HG02973 (cell line): ENCODE measurements at regions not wholly inside any gene's neighbourhood (a gene's known extent, or its start where the extent isn't known, plus 50 kb on each side); places are given as distances from the start of the nearest gene placed in this dataset.

Source experiments
- ATAC-seq: cut with Tn5 transposase; IDR thresholded peaks from one replicate; pipeline ENCODE4 v1.9.1; 2021; ENCODE audit warnings: moderate library complexity; ENCODE audit not compliant: unreplicated experiment

DNA sequence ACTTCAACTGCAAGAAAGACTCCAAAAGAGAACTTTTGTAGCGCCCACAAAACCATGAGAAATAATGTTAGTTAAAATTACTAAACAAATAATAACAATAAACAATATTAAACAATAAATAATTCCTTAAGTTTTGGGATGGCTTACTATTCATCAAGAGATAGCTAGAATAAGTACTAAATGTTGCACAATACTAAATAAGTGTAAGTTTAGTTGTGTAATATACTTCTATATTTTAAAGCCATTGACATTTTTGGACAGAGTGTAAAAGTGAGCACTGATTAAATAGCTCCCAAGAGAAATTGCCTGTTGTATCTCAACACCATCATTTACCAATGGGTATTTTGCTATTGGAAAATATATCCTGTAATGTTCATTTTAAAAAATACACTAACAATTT lies 166.7 kb downstream of the ALG10 start:
- no peak for ATAC-seq

DNA sequence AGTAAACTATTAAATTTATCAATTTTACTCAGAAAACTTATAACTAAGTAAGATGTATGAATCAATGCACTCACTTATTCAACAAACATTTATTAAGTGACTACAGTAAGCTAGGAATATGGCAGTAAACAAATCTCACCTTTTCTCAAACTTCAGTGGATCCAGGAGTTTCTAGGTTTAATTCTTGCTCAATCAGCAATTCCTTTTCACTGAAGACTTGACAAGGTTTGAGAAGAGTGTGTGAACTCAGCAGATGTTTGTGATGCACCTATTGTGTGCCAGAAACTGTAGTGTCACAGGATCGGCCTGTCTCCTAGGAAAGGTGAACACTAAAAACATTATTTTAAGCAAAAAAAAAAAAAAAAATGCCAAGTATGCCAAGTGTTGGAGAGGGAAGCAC lies 167.8 kb downstream of the ALG10 start:
- no peak for ATAC-seq

DNA sequence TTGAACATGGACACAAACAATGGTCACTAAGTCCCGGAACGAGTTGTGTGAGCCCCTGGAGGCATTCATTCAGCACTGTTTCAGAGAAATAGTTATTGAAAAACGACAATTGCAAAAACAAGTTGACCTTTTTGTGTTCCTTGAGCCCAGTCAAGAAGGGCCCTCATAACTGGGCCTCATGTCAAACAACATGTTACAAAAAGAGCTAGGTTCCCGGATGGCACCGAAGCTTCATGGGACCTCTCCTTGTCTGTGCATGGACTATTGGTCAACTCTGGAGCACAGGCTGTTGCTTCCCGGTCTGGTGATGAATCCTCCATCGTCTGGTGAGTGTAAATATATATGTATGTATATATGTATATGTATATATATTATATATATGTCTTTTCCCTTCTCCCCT lies 176.6 kb downstream of the ALG10 start:
- no peak for ATAC-seq

DNA sequence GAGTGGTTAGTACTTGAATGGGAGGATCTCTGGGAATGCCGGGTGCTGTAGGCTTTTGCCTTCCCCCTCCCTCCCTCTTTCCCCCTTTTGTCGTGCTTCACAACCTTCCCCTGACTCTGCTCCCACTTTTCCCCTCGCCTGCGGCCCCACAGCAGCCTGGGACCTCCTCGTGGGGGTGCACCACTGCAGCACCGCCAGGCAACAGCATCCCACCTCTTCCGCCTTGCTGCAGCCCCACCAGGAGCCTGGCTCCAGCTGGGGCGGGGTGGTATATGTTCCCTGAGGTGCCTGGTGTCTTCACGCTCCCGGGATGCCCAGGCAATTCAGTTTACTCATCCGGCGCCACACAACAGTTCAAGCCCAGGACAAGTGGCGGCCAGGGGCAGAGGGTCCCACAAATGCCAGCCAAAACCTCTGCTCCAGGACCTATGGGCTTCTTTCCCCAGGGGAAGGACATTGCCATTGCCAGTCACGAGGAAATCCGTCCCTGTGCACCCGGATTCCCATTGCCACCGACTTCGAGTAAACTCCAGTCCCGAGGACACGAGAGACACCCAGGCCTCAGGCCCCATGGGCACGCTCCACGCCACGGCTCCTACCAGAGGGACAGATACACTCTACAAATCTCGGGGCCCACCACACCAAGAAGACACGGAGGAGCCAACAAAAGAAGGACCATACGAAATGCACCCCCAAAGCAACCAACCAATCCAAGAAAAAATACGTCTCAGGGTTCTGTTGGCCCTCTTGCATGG lies 181.7 kb downstream of the ALG10 start:
- no peak for ATAC-seq

DNA sequence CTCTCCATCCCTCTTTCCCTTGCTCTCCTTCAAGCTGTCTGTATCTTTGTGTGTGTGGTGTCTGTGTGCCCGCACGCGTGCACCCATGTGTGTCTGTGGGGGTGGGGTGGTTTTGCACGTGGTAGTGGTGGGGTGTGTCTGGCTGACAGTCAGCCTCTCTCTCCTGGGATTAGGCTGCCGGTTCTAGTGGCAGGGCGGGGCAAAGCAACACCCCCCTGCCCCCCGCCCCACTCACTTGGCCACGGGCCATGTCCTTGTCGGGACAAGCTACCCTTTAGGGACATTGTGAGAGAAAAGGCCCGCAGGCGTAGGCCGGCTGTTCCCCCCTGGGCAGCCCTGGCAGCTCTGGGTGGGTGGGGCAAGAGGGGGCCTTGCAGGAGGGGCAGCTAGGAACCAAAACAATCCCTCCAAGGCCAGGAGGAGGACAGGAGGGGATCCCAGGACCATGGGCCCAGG lies 182.6 kb downstream of the ALG10 start:
- no peak for ATAC-seq

DNA sequence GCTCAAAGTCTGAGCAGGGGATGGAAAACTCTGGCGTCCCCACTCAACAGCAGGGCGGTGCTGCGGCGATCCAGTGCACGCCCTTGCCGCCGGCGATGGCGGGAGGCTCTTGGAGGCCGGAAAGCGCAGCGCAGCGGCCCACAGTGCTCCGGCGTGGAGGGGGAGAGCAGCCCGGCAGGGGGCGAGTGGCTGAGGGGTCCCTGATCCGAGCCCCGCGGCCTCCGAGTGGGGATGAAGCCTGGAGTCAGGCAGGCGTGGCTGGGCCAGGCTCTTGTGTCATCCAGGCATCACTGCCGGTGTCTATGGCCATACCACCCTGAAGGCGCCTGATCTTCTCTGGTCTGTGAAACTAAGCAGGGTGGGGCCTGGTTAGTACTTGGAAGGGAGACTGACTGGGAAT lies 183.1 kb downstream of the ALG10 start:
- no peak for ATAC-seq

DNA sequence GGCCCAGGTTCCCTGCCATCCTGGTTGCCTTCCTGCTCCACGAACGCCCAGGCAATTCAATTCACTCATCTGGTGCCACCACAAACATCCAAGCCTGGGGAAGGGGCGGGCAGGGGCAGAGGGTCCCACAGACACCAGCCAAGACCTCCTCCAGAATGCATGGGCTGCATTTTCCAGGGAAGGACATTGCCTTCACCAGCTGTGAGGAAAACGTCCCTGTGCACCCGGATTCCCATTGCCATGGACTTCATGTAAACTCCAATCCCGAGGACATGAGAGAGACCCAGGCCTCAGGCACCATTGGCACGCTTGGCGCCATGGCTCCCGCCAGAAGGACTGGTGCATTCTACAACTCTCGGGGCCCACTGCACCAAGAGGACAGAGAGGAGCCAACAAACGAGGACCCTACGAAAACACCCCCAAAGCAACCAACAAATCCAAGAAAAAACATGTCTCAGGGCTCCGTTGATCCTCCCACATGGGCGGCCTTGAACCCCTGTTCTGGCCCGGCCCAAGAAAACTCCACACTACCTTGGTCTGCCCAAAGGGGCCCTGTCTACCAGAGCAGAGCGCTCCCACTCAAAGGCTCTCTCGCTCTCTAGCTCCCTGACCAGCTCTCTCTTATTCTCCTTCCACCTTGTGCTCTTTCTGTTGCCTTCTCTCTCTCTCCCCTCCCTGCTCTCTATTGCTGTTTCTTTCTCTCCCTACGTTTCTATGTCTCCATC lies 183.9 kb downstream of the ALG10 start:
- no peak for ATAC-seq

DNA sequence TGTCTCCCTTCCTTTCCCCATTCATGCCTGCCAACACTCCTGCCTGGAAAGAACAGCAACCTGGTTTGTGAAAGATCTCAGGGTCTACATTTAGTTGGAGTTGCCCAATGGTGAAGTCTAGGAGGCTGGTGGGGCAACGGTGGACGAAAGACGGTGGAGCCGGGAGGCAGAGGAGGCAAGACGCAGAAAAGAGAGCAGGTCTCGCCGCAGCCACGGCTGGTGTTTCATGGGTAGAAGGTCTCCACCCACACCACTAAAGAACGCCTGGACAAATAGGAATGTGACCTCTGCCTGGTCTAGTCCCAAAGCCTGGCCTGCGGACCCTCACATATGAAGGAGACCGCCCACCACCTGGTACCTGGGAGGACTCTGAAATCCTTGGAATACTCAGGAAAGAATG lies 185.6 kb downstream of the ALG10 start:
- ATAC-seq: no peak

DNA sequence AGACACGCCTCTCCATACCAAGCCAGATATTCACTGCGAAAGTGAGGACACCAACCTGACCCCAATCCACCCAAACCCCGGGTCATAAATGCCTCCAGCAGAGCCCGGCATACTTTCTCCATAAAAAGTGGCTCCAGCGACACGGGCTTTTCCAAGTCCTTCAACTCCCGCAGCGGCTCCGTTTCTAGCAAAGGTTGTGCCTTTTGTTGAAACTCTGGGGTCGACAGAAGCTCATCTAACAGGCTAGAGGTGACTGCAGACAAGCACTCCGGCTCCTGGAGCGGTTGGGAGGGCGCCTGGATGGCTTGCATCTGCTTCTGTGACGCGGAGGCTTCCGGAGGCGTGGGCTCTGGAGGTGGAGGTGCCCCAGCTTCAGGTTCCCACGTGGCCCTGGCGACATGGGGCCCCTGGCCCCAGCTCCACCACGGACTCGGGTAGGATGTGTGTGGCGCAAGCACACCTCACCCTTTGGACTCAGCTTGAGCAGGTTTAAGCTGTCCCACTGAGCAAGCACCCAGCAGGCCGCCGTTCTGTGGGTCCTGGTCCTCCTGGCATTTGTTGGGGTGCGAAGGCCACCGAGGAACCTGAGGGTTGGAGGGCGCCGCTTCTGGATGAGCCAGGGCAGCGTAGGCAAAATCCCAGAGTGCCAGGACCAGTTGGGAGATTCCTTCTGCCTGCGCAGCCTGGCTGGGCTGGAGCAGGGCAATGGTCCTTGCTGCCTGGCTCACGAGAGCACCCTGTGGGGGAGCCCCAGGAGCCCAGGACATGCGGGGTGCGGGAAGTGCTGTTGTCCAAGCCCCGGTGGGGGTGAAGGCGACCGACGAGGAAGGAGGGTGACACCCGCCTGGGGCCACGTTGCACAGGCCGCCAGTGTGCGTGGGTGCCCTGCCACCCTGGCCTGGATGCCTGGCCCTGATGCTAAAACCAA lies 186.3 kb downstream of the ALG10 start:
- ATAC-seq: no peak

DNA sequence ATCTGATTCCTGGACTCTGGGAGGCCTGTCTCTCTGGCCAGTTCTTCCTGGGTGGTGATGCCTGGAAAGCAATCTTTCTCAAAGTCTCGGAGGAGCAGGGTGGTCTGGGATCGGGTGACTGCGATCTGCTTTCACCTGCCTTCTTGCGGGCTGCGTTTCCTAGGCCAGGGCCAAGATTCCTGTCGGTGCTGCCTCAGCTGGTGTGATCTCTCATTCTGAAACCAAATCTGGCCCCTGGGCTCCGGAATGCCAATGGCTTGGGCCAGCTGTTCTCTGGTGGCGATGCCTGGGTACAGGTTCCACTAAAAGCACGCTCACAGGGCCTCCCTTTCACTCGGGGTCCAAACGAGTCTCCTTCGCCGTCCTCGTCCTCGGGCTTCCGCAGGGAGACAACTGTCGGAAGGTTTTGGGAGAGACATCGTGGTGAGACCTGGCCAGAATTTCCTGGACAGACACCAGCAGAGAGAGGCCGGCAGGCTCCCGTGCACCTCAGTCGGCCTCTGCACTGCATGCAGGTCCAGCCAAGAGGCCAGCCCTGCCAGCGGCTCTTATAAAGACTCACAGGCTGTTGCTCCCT lies 187.1 kb downstream of the ALG10 start:
- ATAC-seq: no peak

DNA sequence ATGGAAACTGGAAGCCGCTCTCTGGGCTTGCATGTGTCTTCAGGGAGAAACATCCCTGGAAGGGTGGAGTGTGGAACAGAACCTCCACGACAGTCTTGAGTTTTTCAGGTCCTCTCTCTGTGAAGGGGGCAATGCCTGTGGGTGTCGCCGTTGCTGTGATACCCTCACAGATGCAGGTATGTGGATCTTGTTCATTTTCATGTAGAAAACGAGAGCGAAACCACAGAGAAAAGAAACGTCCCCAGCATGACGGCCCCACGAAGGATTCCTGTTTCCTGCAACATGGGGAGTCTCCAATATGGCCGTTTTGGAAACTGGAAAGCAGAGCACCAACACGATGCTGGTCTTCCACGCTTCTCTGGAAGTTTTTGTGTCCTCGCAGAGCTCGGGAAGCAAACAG lies 187.9 kb downstream of the ALG10 start:
- no peak for ATAC-seq

DNA sequence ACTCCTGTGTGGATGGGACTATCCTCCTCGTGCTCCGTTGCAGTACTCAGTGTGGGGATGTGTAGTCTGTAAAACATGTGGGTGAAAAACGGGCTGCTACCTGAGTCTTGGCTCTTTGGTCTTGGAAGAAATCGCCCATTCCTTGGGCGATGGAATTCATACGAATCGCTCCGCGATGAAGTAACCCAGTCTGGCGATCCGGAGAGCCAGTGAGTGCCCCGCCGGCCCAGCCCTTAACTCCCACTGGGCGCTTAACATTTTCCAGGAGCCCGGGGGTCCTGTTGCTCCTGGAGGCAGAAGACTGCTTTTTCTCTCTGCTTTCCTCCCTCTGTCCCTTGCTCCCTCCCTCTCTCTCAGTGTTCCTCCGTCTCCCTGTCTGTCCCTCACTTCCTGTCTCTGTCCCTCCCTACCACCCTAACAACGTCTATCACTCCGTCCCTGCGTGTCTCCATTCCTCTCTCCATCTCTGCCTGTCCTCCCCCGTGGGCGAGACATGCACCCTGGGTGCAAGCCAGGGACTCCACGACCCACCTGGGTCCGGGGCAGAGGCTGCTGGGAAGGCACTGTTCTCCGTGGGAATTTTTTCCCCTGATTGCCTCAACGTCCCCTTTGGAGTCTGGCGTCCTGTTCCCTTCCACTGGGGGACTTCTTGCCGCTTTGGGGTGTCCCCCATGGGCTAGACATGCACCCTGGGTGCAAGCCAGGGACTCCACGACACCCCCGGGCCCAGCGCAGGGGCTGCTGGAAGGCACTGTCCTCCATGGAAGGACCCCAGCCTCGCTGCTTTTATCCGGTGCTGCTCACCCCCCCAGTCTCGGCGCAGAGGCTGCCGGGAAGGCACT lies 188.6 kb downstream of the ALG10 start:
- ATAC-seq: no peak

DNA sequence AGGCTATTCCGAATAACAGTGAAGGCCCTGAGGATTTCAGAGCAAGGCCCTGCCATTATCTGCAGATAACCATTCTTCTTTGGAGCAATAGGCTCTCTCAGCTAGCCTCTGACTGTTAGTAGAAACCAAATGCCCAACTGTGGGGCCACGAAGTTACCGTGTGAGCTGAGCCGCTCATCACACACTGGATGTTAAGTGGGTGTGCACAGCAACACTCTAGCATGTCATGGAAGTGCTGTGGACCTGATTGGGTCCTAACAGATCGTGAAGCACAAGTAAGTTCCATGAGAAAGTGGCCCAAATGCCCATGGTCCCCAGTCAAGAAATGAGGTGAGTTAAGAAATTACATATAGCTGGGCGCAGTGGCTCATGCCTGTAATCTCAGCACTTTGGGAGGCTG lies 190.4 kb downstream of the ALG10 start:
- no peak for ATAC-seq

DNA sequence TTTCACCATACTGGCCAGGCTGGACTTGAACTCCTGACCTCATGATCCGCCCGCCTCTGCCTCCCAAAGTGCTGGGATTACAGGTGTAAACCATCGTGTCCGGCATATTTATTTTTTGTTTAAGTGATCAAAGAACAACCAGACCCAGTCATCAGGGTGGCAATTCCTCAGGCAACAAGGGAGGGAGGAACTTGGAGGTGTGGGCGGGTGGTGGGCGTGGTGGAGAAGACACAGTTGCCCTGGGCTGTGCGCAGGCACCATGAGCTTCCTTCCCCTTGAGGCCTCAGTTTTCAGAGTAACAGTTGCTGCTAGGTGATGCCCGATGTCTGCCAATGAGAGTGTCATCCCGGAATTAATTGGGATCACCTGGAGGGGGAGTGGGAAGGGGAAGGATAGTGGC lies 191.7 kb downstream of the ALG10 start:
- no peak for ATAC-seq

DNA sequence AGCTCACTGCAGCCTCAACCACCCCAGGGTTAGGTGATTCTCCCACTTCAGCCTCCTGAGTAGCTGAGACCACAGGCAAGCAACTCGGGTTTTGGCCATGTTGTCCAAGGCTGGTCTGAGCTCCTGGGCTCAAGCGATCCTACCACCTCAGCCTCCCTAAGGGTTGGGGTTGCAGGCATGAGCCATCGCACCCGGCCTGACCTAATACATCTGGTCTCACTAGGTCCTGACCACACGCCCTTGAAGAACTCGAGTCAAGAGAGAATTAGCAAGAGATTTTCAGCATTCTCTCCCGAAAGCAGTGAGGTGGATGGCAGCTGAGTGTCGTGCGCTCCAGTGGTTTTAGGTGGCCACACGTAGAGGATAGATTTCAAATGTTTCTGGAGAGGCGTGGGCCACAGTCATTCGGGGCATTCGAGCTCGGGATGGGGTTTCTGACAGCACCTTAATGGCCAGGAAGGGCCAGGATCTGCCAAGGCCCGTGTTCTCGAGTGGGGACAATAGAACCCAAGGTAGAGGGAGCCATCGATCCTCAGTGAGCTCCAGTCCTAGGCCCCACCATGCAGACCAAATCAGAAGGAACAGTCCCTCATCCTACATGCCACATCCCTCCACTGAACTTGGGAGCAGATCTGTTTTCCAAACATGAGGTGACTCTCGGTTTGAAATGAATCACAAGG lies 193.1 kb downstream of the ALG10 start:
- no peak for ATAC-seq

DNA sequence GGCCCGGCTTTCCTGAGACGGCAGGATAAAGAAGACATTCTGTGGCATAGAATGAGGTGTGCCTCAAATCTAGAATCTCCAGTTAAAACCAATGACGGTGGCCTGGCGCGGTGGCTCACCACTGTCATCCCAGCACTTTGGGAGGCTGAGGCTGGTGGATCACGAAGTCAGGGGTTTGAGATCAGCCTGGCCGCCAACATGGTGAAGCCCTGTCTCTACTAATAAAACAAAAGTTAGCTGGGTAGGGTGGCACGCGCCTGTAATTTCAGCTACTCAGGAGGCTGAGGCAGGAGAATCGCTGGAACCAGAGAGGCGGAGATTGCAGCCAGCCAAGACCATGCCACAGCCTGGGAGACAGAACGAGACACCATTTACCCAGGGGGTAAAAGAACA lies 193.6 kb downstream of the ALG10 start:
- ATAC-seq: no peak

DNA sequence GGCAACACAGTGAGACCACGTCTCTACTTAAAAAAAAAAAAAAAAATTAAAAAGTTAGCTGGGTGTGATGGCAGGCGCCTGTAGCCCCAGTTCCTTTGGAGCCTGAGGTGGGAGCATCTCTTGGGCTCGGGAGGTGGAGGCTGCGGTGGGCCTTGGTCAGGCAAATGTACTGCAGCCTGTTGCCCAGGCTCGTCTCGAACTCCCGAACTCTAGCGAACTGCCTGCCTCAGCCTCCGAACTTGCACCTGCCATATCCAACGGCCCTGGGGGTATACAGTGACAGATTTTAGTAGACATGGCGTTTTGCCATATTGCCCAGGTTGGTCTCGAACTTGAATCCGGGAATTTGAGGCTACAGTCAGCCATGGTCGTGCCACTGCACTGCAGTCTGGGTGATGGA lies 195.4 kb downstream of the ALG10 start:
- no peak for ATAC-seq

DNA sequence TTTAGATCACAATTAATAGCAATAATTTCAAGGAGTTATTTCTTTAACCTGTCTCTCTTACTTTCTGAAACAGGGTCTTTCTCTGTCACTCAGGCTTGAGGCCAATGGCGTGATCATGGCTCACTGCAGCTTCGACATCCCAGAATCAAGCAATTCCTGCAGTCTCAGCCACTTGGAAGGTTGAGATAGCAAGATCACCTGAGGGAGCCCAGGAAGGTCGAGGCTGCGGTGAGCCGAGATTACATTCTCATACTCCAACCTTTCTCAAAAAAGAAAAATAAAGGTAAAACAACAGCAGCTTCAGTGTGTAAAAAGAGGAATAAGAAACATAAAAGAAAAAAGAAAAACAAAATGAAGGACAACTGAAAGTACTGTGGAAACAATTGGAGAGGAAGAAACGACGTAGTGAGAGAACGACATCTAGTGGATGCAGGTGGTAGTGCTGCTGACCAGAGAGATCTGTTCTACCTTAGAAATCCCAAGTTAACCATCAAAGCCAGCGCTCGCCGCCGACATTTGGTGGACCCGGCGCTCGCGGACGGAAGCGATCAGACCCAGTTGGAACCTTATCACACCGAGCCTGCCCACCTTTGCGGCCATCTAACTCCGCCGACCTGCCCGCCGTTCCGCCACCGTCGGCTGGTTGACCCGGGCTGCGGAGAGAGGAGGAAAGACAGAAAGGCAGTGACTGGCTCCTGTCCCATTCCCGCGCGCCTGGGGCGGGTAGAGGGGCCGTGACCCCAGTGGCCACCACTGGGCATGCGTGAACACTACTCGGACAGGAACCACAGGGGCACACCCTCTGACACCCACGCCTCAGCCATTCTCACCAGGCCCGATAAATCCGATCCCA lies 196.1 kb downstream of the ALG10 start:
- ATAC-seq: peak; percentile 81
